ENCODE measurements at regions not wholly inside any gene's neighbourhood (a gene's known extent, or its start where the extent isn't known, plus 50 kb on each side); places are given as distances from the start of the nearest gene placed in this dataset.

- TF ChIP-seq MAX (IDR thresholded peaks at IDR 0.05) (no peak), REST (IDR thresholded peaks at IDR 0.05; ENCODE audit: low read depth) (no peak), RAD21 (IDR thresholded peaks at IDR 0.05; ENCODE audit: low read depth) (no peak), TAF1 (IDR thresholded peaks at IDR 0.05; ENCODE audit: low read depth) (no peak), FOXM1 (IDR thresholded peaks at IDR 0.05; ENCODE audit: borderline replicate concordance, low read depth) (no peak), USF1 (IDR thresholded peaks at IDR 0.05) (no peak), TEAD4 (IDR thresholded peaks at IDR 0.05) (no peak)
Observed at GRCh38 chr12:18992336-18992735, 137.2 kb upstream of the PLEKHA5 start.
